ENCODE measurements at regions not wholly inside any gene's neighbourhood (a gene's known extent, or its start where the extent isn't known, plus 50 kb on each side); places are given as distances from the start of the nearest gene placed in this dataset.
A peak's percentile ranks its signal among the peaks of the same experiment; 100 is the strongest.

DNA sequence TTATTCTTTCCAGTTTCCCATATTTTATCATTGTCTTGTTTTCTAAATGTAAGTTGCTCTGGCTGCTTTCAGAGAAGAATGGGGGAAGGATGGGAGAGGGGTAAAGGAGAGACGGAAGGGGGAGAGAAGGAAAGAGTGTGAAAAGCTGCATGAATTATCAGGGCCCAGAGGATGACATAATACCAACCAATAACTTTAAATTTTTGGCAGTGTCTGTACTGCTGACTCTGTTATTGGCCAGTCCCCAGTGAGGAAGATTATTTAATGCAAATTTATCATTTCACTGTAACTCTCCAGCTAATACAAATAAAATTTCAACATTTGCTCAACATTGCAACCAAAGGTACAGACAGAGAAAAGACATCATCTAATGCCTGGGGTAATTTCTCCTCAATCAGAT is 551.7 kb upstream of the CFAP20DC start:
- 40 to 100% (median 46%) methylated on average over 1 of the region's 1 CpG; no CpG with 5 or more reads in 6 of the 10 experiments for WGBS, 10 experiments

DNA sequence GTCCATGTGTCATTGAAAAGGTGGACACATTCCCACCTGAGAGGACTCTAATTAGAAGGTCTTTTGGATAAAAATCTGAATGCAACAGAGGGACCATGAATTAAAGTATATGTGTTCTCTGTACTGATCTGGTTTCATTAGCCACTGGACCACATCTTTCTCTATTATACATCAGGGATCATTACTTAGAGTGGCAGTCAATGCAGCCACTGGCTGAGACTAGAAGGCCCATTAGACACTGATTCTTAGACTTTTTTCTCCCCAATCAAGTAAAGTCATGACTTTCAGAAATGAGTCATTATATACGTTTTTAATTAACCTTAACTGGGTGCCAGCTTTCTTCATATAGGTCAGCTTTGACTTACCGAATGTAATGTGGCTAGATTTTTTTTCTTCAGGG is 550.8 kb upstream of the CFAP20DC start:
- 0 to 100% (median 66%) methylated on average over 1 to 2 of the region's 2 CpGs; no CpG with 5 or more reads in 2 of the 10 experiments for WGBS, 10 experiments
- Histone ChIP-seq H3K4me1 (replicated peaks in 1 of 2) (no peaks in the 10 kb centered on the region), H3K27ac (no peak overlapping the region), H3K4me3 (no peak overlapping the region)
- in situ Hi-C loops (cut with MboI; ENCODE audit: low pct_unique_long_range_greater_than_20kb in 2 of 9, low sequenced_read_pairs in 9 of 9, unreplicated experiment in 9 of 9): no loop called here
- no peak for ATAC-seq (replicated peaks in 6 of 8)

More for the DNA sequence above, 551.7 kb upstream of the CFAP20DC start:
- H3K27ac ChIP-seq: no peak overlapping the region
- H3K4me3 ChIP-seq: no peak overlapping the region
- ATAC-seq (replicated peaks in 6 of 8): no peak
- in situ Hi-C loops (cut with MboI; ENCODE audit: low pct_unique_long_range_greater_than_20kb in 2 of 9, low sequenced_read_pairs in 9 of 9, unreplicated experiment in 9 of 9): no loop called here
- H3K4me1 ChIP-seq (replicated peaks in 1 of 2): peaks cover 0 to under 1% of the 10 kb centered on the region in 2 donors

DNA sequence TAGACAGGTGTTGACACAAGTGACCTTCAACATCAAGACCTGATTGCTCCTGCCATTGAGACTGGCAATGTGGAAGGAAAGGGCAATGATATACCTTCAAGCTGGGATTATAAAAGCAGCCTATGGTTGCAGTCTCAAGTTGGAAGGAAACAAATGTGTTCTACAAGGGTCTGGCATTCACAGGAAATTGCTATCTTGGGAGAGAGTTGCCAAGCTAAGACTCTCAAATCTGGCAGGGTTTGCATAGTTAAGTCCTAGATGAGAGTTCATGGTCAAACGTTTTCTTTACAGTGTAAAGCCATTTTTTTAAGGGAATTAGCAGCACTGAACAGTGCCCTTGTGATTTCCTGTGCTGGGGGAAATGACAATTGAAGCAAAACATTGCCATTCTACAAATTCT is 546.9 kb upstream of the CFAP20DC start:
- no peak for ATAC-seq (replicated peaks in 6 of 8)
- Histone ChIP-seq H3K4me1 (replicated peaks in 1 of 2) (peaks cover 0 to 7% of the 10 kb centered on the region in 2 donors), H3K4me3 (no peak overlapping the region), H3K27ac (no peak overlapping the region)
- 29 to 83% (median 58%) methylated on average over 1 of the region's 1 CpG; no CpG with 5 or more reads in 7 of the 10 experiments for WGBS, 10 experiments
- in situ Hi-C loops (cut with MboI; ENCODE audit: low pct_unique_long_range_greater_than_20kb in 2 of 9, low sequenced_read_pairs in 9 of 9, unreplicated experiment in 9 of 9): loop anchor here in 4 of 9 experiments (25.0 kb wide), 2 partner anchors 266 to 384 kb away; no protein-coding TSS in a partner anchor

DNA sequence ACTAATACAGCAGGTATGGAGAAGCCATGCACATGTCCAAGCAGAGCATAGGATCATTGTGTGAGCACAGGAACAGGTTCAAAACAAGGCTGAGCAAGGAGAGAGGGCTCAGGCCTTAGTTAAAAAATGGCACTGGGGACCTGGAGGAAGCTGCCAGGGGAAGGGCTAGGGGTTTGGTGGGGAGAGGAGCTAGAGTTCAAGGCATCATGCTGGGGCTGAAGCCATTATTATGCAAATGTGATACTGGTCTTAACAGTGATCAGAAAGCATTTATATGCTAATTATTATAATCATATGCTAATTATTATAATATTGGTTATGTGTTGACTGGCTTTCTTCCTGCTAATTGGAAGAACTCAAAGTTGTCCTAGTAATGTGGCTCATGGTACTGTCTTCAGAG is 546.0 kb upstream of the CFAP20DC start:
- H3K4me1 ChIP-seq (replicated peaks in 1 of 2): peaks cover 0 to 7% of the 10 kb centered on the region in 2 donors
- no peak for ATAC-seq (replicated peaks in 6 of 8)
- in situ Hi-C loops (cut with MboI; ENCODE audit: low pct_unique_long_range_greater_than_20kb in 2 of 9, low sequenced_read_pairs in 9 of 9, unreplicated experiment in 9 of 9): loop anchor here in 4 of 9 experiments (25.0 kb wide), 2 partner anchors 266 to 384 kb away; no protein-coding TSS in a partner anchor
- no peak overlapping the region for H3K27ac ChIP-seq
- no peak overlapping the region for H3K4me3 ChIP-seq

DNA sequence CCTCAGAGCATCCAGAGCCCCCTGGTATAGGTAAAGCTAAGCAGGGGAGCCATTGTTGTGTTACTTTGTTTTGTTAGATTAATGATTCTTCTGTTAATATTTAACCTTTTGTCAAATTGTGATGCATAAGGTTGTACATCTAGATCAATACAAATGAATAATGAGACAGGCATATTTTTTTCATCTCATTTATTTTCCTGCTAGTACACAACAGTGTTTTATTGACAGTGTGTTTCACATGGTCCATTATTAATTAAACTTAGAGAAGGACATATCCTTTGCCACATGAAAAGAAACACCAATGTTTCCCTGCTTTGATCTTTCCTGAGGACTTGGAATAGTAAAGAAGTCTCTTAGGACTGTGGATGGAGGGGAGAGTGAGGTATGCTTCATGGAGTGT is 543.6 kb upstream of the CFAP20DC start:
- Histone ChIP-seq H3K4me3 (no peak overlapping the region), H3K4me1 (replicated peaks in 1 of 2) (peaks cover 0 to 7% of the 10 kb centered on the region in 2 donors), H3K27ac (no peak overlapping the region)
- no peak for ATAC-seq (replicated peaks in 6 of 8)
- in situ Hi-C loops (cut with MboI; ENCODE audit: low pct_unique_long_range_greater_than_20kb in 2 of 9, low sequenced_read_pairs in 9 of 9, unreplicated experiment in 9 of 9): loop anchor here in 4 of 9 experiments (25.0 kb wide), 2 partner anchors 269 to 381 kb away; no protein-coding TSS in a partner anchor

DNA sequence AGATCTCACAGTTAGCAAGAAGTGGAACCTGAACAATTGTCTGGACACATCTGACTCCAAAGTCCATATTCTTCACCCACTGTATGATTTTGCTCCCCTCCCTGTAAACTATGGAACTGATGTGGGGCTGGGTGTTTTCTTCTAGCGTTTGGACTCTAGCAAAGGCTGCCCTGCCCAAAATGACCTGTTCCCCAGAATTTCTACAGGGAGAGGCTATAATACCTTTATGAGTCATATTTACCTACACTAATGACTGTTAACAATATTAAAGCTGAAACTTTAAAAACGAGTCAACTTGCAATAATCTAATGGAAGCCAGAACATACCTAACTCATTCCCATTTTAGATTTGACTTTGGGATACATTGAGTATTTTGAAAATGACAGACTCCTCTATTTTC is 531.2 kb upstream of the CFAP20DC start:
- no peak for ATAC-seq (replicated peaks in 6 of 8)
- in situ Hi-C loops (cut with MboI; ENCODE audit: low pct_unique_long_range_greater_than_20kb in 2 of 9, low sequenced_read_pairs in 9 of 9, unreplicated experiment in 9 of 9): loop anchor here in 4 of 9 experiments (25.0 kb wide), 2 partner anchors 281 to 369 kb away; no protein-coding TSS in a partner anchor
- Histone ChIP-seq H3K27ac (no peak overlapping the region), H3K4me1 (replicated peaks in 1 of 2) (no peaks in the 10 kb centered on the region), H3K4me3 (no peak overlapping the region)
- 0 to 100% (median 84%) methylated on average over 1 to 2 of the region's 2 CpGs; no CpG with 5 or more reads in 1 of the 10 experiments for WGBS, 10 experiments

DNA sequence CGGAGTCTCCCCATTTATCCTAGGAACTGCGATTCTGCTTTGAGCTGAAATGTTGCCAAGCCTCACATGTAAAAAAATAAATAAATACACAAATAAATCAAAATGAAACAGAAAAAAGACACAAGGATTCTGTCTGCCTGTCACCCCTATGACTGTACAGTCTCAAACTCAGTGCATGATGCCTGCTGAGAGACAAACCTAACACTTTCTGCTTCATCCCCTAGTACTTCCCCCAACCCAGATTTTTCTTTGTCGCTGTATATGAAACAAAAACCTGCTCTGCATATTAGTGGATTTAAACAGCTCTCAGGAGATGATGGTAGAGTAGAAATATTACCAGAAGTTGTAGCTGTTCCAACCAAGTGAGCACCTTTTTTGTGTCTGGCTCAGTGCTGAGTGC is 530.7 kb upstream of the CFAP20DC start:
- ATAC-seq (replicated peaks in 6 of 8): no peak
- in situ Hi-C loops (cut with MboI; ENCODE audit: low pct_unique_long_range_greater_than_20kb in 2 of 9, low sequenced_read_pairs in 9 of 9, unreplicated experiment in 9 of 9): loop anchor here in 4 of 9 experiments (25.0 kb wide), 2 partner anchors 282 to 368 kb away; no protein-coding TSS in a partner anchor
- H3K4me1 ChIP-seq (replicated peaks in 1 of 2): peaks cover 0 to 3% of the 10 kb centered on the region in 2 donors
- H3K4me3 ChIP-seq: no peak overlapping the region
- 67 to 100% (median 94%) methylated on average over 1 to 3 of the region's 3 CpGs; no CpG with 5 or more reads in 4 of the 10 experiments for WGBS, 10 experiments
- no peak overlapping the region for H3K27ac ChIP-seq

DNA sequence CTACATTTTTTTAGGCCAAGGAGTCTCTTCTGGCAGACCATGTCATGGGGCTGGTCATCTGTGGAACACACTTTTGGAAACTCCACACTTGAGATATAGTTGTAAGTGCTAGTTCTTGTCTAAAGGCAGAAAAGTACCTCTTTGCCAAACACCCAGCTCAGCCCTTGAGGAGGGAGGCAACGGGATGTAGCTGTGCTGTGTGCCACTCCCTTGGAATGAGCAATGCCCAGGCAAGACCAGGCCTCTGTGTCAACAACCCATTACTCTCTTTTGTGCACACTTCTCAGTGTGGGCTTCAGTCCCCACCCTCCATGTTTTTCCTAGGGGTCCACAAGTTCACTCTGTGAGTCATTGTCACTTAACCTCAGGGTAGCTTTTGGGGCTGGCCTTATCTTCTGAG is 528.3 kb upstream of the CFAP20DC start:
- Histone ChIP-seq H3K4me3 (no peak overlapping the region), H3K27ac (no peak overlapping the region), H3K4me1 (replicated peaks in 1 of 2) (peaks cover 0 to 3% of the 10 kb centered on the region in 2 donors)
- 17 to 100% (median 100%) methylated on average over 1 of the region's 1 CpG; no CpG with 5 or more reads in 6 of the 10 experiments for WGBS, 10 experiments
- peak in 1 of 8 experiments; percentile 44 for ATAC-seq (replicated peaks in 6 of 8)
- in situ Hi-C loops (cut with MboI; ENCODE audit: low pct_unique_long_range_greater_than_20kb in 2 of 9, low sequenced_read_pairs in 9 of 9, unreplicated experiment in 9 of 9): loop anchor here in 4 of 9 experiments (25.0 kb wide), 2 partner anchors 284 to 366 kb away; no protein-coding TSS in a partner anchor

DNA sequence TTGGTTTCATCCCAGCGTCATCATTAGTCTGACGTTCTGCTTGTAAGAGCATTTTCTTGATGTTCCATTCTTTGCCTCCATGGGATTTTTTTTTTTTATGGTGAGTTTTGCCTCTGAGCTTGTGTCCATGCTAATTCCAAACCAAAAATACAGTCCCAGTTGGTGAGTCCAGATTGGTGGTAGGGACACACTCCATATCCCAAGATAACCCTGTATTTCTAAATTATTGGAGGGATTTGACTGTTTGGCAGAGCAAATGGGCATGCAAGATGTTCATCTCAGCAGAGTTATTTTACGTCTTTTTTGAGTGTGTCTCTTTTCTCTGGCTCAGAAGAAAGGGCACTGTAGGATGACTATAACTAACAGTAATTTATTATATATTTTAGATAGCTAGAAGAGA is 526.8 kb upstream of the CFAP20DC start:
- in situ Hi-C loops (cut with MboI; ENCODE audit: low pct_unique_long_range_greater_than_20kb in 2 of 9, low sequenced_read_pairs in 9 of 9, unreplicated experiment in 9 of 9): loop anchor here in 4 of 9 experiments (25.0 kb wide), 2 partner anchors 286 to 364 kb away; no protein-coding TSS in a partner anchor
- no peak for ATAC-seq (replicated peaks in 6 of 8)
- H3K4me1 ChIP-seq (replicated peaks in 1 of 2): peaks cover 0 to 3% of the 10 kb centered on the region in 2 donors
- no peak overlapping the region for H3K27ac ChIP-seq
- no peak overlapping the region for H3K4me3 ChIP-seq
- 50 to 100% (median 92%) methylated on average over 1 to 3 of the region's 3 CpGs; no CpG with 5 or more reads in 1 of the 10 experiments for WGBS, 10 experiments

DNA sequence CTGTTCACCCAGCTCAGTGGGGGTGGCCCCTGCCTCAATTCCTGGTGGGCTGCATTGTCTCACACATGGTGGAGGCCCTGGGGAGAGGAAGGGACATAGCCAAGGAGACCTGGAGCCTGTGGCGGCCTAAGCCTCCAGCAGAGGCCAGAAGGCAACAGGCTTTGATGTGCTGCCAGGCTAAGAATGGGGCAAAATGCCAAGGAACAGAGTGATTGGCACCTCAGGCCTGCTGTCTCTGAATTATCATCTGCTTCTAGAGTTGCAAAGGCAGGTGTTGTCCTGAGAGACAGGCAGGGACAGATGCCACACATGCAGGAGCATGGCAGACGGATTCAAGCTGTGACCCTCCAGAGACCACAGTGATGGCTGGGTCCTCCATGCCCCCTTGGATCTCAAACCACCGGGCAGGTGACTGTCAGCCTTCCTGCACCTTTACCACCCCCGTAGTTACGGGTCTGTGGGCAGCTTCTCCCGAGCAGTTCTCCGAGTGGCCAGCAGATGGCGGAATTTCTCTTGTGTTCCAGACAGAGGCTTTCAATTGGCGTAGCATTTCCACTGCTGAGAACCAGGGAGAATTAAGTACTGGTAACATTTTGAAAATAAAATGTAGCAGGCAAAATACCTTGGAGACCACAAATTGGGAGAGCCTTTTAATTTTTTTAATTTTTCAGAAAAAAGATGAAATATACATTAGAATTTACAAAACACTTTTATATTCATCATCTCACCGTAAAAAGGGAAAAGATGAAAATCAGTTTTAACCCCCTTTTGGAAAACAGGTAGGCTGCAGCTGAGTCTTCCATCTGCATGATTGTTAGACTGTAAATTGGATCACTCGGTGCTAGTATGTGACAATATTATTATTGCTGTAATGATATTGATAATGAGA is 525.5 kb upstream of the CFAP20DC start:
- Histone ChIP-seq H3K4me3 (no peak overlapping the region), H3K27ac (no peak overlapping the region), H3K4me1 (replicated peaks in 1 of 2) (peaks cover 0 to 3% of the 10 kb centered on the region in 2 donors)
- WGBS, 10 experiments: 18 to 57% (median 44%) methylated on average over 1 to 6 of the region's 11 CpGs; no CpG with 5 or more reads in 2 of the 10 experiments
- peak; percentile 49 to 88 (median 82) for ATAC-seq (replicated peaks in 6 of 8)
- in situ Hi-C loops (cut with MboI; ENCODE audit: low pct_unique_long_range_greater_than_20kb in 2 of 9, low sequenced_read_pairs in 9 of 9, unreplicated experiment in 9 of 9): loop anchor here in 4 of 9 experiments (25.0 kb wide), 2 partner anchors 287 to 363 kb away; no protein-coding TSS in a partner anchor

DNA sequence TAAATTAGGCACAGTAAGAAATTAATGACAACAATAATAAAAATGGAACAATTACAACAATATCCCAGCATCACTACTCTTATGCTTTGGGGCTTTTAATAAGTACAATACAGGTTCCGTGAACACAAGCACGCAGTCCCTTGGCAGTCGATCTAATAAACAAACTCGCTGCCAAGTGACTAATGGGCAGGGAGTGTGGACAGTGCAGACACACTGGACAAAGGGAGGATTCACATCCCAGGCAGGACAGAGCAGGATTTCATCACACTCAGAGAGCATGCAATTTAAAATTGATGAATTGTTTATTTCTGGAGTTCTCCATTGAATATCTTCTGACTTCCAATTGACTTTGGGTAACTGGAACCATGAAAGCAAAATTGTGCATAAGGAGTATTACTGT is 524.1 kb upstream of the CFAP20DC start:
- H3K4me3 ChIP-seq: no peak overlapping the region
- in situ Hi-C loops (cut with MboI; ENCODE audit: low pct_unique_long_range_greater_than_20kb in 2 of 9, low sequenced_read_pairs in 9 of 9, unreplicated experiment in 9 of 9): loop anchor here in 1 of 9 experiments (25.0 kb wide), 1 partner anchor 362 kb away; no protein-coding TSS in a partner anchor
- peak in 5 of 8 experiments; percentile 72 to 96 (median 81) for ATAC-seq (replicated peaks in 6 of 8)
- no peak overlapping the region for H3K27ac ChIP-seq
- H3K4me1 ChIP-seq (replicated peaks in 1 of 2): peaks cover 3 to 11% of the 10 kb centered on the region in 2 donors
- WGBS, 10 experiments: 60 to 100% (median 91%) methylated on average over 1 to 4 of the region's 4 CpGs; no CpG with 5 or more reads in 3 of the 10 experiments

DNA sequence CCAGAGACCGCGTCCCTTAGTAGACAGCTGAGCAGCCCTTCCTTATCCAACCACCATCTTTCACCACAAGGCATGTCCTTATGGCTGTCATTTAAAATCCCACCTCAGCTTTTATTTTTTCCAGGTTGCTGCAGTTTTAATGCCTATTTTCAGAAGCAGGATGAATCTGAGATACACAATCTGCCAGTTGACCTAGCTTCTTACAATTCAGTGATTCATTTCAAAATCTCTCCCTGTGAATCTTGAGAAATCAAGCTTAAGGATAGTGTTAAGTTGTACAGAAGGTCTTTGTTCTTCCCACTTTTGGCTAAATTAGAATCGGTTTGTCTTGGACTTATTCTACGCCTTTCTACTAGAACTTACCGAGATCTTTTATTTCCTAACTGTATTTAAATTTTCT is 522.3 kb upstream of the CFAP20DC start:
- ATAC-seq (replicated peaks in 6 of 8): no peak
- no peak overlapping the region for H3K27ac ChIP-seq
- no peak overlapping the region for H3K4me3 ChIP-seq
- 81 to 100% (median 98%) methylated on average over 2 to 5 of the region's 5 CpGs; no CpG with 5 or more reads in 1 of the 10 experiments for WGBS, 10 experiments
- in situ Hi-C loops (cut with MboI; ENCODE audit: low pct_unique_long_range_greater_than_20kb in 2 of 9, low sequenced_read_pairs in 9 of 9, unreplicated experiment in 9 of 9): loop anchor here in 1 of 9 experiments (25.0 kb wide), 1 partner anchor 360 kb away; no protein-coding TSS in a partner anchor
- H3K4me1 ChIP-seq (replicated peaks in 1 of 2): peaks cover 3 to 12% of the 10 kb centered on the region in 2 donors

DNA sequence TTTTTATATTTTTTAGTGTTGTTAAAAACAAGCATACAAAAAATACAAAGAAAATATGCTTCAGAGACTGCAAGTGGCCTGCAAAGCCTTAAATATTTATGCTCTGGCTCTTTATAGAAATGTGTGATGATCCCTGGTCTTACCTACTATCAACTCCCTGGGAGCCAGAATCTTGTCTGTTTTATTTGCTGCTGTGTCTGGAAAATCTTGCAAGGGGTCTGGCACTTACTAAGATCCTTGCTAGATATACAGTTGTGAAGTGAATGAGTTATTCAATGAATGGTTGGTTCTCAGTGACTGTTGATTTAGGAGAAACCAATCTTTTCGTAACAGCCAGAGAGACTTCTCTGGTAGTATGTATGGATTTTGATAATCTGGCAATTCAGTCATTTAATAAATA is 521.0 kb upstream of the CFAP20DC start:
- in situ Hi-C loops (cut with MboI; ENCODE audit: low pct_unique_long_range_greater_than_20kb in 2 of 9, low sequenced_read_pairs in 9 of 9, unreplicated experiment in 9 of 9): loop anchor here in 1 of 9 experiments (25.0 kb wide), 1 partner anchor 359 kb away; no protein-coding TSS in a partner anchor
- H3K27ac ChIP-seq: no peak overlapping the region
- peaks cover 3 to 12% of the 10 kb centered on the region in 2 donors for H3K4me1 ChIP-seq (replicated peaks in 1 of 2)
- WGBS, 10 experiments: 100% methylated on average over 1 of the region's 1 CpG; no CpG with 5 or more reads in 5 of the 10 experiments
- H3K4me3 ChIP-seq: no peak overlapping the region
- ATAC-seq (replicated peaks in 6 of 8): no peak

All from motor neuron (in vitro differentiated cells).